Endothelial cell of umbilical vein (primary cell): ENCODE measurements at regions not wholly inside any gene's neighbourhood (a gene's known extent, or its start where the extent isn't known, plus 50 kb on each side); places are given as distances from the start of the nearest gene placed in this dataset.

Experiments
- BruUV-seq: library from RNA; stranded (reverse); fragments of 400-500 nt; replicated peaks from 2 replicates; lab custom pipeline; 2021; lab: Mats Ljungman, UMichigan
- CTCF ChIA-PET: fragments of 300-600, 350-600 bp; sonication (Branson Sonifier 250); formaldehyde crosslinking; loops from one replicate; lab custom pipeline; 2021; ENCODE audit warnings: antibody characterized with exemption, inconsistent platforms; lab: Charles Lee
- POLR2A ChIA-PET: fragments of 300-600, 350-600 bp; sonication (Branson Sonifier 250); formaldehyde crosslinking; loops from one replicate; lab custom pipeline; 2021; ENCODE audit warnings: antibody characterized with exemption, inconsistent platforms; lab: Charles Lee
- DNase-seq: peaks from one replicate; pipeline ENCODE4 v3.0.0-alpha.2; 2011; ENCODE audit warnings: low read depth, low spot score
- FAIRE-seq: peaks from 2 replicates; lab custom pipeline; 2011; peaks lifted over from hg19 to GRCh38; lab: Jason Lieb, UNC
- H2AFZ ChIP-seq: 2 replicates; pipeline ENCODE4 v1.6.0; 2012; ENCODE audit warnings: low read depth, low read length, control low read depth, inconsistent platforms
- H3K27ac ChIP-seq: 2 replicates; pipeline ENCODE4 v1.5.1; 2011; ENCODE audit warnings: low read depth, mild to moderate bottlenecking, control low read depth, low read length, moderate library complexity; ENCODE audit not compliant: insufficient read depth
- H3K27me3 ChIP-seq, 2 experiments: 2 replicates each; pipeline versions ENCODE4 v1.6.0 to v1.6.1; 2011; ENCODE audit warnings: low read length in 2 of 2, mixed read lengths in 1 of 2; ENCODE audit not compliant: control insufficient read depth in 2 of 2, insufficient read depth in 2 of 2
- H3K36me3 ChIP-seq, 2 experiments: 2 replicates in 1 of 2; 3 replicates in 1 of 2; pipeline ENCODE4 v1.5.1; 2011; ENCODE audit warnings: low read length in 2 of 2, mild to moderate bottlenecking in 1 of 2, moderate library complexity in 1 of 2; ENCODE audit not compliant: control insufficient read depth in 2 of 2, insufficient read depth in 2 of 2; ENCODE audit errors: extremely low read depth in 1 of 2
- H3K4me1 ChIP-seq: 3 replicates; pipeline ENCODE4 v1.5.1; 2011; ENCODE audit warnings: mild to moderate bottlenecking, low read length; ENCODE audit not compliant: control insufficient read depth, insufficient read depth; ENCODE audit errors: extremely low read depth
- H3K4me2 ChIP-seq: 2 replicates; pipeline ENCODE4 v1.6.1; 2011; ENCODE audit warnings: low read length, control low read depth, mixed read lengths; ENCODE audit not compliant: insufficient read depth
- H3K4me3 ChIP-seq, 3 experiments: fragments of 200-600 bp in 1 of 3; sonication (generic), shearing (Covaris generic) in 1 of 3; replicated peaks in 1 of 3; 2 replicates each; pipeline ENCODE4 v1.5.1; 2011 to 2016; ENCODE audit warnings: control low read depth in 3 of 3, low read length in 3 of 3, mild to moderate bottlenecking in 2 of 3, inconsistent platforms in 1 of 3, low read depth in 1 of 3, moderate library complexity in 1 of 3; ENCODE audit not compliant: insufficient read depth in 1 of 3
- H3K79me2 ChIP-seq: 2 replicates; pipeline ENCODE4 v1.6.0; 2012; ENCODE audit warnings: low read length, inconsistent platforms; ENCODE audit not compliant: control insufficient read depth, insufficient read depth
- H3K9ac ChIP-seq: replicated peaks from 2 replicates; pipeline ENCODE3; 2011; ENCODE audit warnings: low read length, control low read depth; ENCODE audit not compliant: insufficient read depth; ENCODE audit errors: extremely low read depth
- H3K9me1 ChIP-seq: replicated peaks from 3 replicates; pipeline ENCODE4 v1.6.0; 2011; ENCODE audit warnings: mild to moderate bottlenecking, low read length; ENCODE audit not compliant: control insufficient read depth, insufficient read depth; ENCODE audit errors: extremely low read depth
- H3K9me3 ChIP-seq: replicated peaks from 2 replicates; pipeline ENCODE4 v1.5.1; 2012; ENCODE audit warnings: low read length, inconsistent platforms; ENCODE audit not compliant: control insufficient read depth, insufficient read depth
- H4K20me1 ChIP-seq: replicated peaks from 2 replicates; pipeline ENCODE3; 2011; ENCODE audit warnings: mild to moderate bottlenecking, low read length; ENCODE audit not compliant: control insufficient read depth, insufficient read depth; ENCODE audit errors: extremely low read depth
- EZH2 ChIP-seq: IDR thresholded peaks from 2 replicates; pipeline ENCODE4 v1.6.1; 2012; ENCODE audit warnings: borderline replicate concordance, low read depth, mild to moderate bottlenecking, moderate library complexity, low read length, inconsistent platforms; ENCODE audit not compliant: severe bottlenecking
- FOS ChIP-seq: IDR thresholded peaks from 2 replicates; pipeline ENCODE4 v1.6.1; 2011; ENCODE audit warnings: mild to moderate bottlenecking, low read length, moderate library complexity, borderline replicate concordance; ENCODE audit not compliant: insufficient read depth
- GATA2 ChIP-seq: IDR thresholded peaks from 2 replicates; pipeline ENCODE4 v1.7.0; 2011; ENCODE audit warnings: low read depth, mild to moderate bottlenecking, moderate library complexity, mixed read lengths, low read length; ENCODE audit not compliant: insufficient read length, insufficient read depth
- JUN ChIP-seq: IDR thresholded peaks from 2 replicates; pipeline ENCODE4 v1.6.1; 2011; ENCODE audit warnings: borderline replicate concordance, low read depth; ENCODE audit not compliant: insufficient read length, insufficient read depth
- MYC ChIP-seq: IDR thresholded peaks from one replicate; pipeline ENCODE4 v1.6.1; 2011; ENCODE audit warnings: mild to moderate bottlenecking, low read depth, low read length
- POLR2AphosphoS5 ChIP-seq: IDR thresholded peaks from 2 replicates; pipeline ENCODE4 v1.6.1; 2012; ENCODE audit warnings: low read depth, mild to moderate bottlenecking, control low read depth, low read length, moderate library complexity; ENCODE audit not compliant: insufficient read depth
- dilution Hi-C: fragments of 300-500 bp; cut with MboI; formaldehyde crosslinking; loops from one replicate; pipeline ENCODE4 v1.15.0; 2019; ENCODE audit warnings: low sequenced_read_pairs; ENCODE audit not compliant: extremely low pct_ligation_motif_present
- intact Hi-C: fragments of 100-400 bp; cut with micrococcal nuclease; formaldehyde crosslinking; loops from one replicate; pipeline ENCODE4 v1.10.0; 2022
- TF ChIP-seq, protein P1 (sequence below): IDR thresholded peaks from 2 replicates; pipeline ENCODE4 v1.6.1; 2011; ENCODE audit not compliant: insufficient read depth, insufficient read length
- TF ChIP-seq, protein P2 (sequence below), 2 donors: IDR thresholded peaks; 1 replicate in 1 of 2; 2 replicates in 1 of 2; pipeline ENCODE4 v1.5.1; 2011; ENCODE audit warnings: low read length in 2 of 2, mild to moderate bottlenecking in 2 of 2, moderate library complexity in 2 of 2, control low read depth in 1 of 2, inconsistent platforms in 1 of 2, low read depth in 1 of 2; ENCODE audit not compliant: insufficient read depth in 1 of 2; ENCODE audit errors: extremely low read depth in 1 of 2

GRCh38 chr6:145525038-145525437 lies 210.3 kb downstream of the EPM2A start:
- Histone ChIP-seq H3K4me2 (no peak overlapping the region), H2AFZ (no peak overlapping the region), H3K9ac (no peak overlapping the region), H3K36me3 (no peaks in the 10 kb centered on the region), H4K20me1 (no peaks in the 10 kb centered on the region), H3K27me3 (no peaks in the 10 kb centered on the region), H3K79me2 (no peaks in the 10 kb centered on the region), H3K9me3 (no peaks in the 10 kb centered on the region), H3K9me1 (no peaks in the 10 kb centered on the region), H3K27ac (no peak overlapping the region), H3K4me1 (no peaks in the 10 kb centered on the region), H3K4me3 (no peak overlapping the region)
- ChIA-PET POLR2A (no interaction called here), CTCF (no interaction called here)
- TF ChIP-seq MYC (no peak), FOS (no peak), GATA2 (no peak), POLR2AphosphoS5 (no peak), EZH2 (no peak), JUN (no peak)
- TF ChIP-seq, protein P1, sequence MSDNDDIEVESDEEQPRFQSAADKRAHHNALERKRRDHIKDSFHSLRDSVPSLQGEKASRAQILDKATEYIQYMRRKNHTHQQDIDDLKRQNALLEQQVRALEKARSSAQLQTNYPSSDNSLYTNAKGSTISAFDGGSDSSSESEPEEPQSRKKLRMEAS = no peak
- TF ChIP-seq, protein P2, sequence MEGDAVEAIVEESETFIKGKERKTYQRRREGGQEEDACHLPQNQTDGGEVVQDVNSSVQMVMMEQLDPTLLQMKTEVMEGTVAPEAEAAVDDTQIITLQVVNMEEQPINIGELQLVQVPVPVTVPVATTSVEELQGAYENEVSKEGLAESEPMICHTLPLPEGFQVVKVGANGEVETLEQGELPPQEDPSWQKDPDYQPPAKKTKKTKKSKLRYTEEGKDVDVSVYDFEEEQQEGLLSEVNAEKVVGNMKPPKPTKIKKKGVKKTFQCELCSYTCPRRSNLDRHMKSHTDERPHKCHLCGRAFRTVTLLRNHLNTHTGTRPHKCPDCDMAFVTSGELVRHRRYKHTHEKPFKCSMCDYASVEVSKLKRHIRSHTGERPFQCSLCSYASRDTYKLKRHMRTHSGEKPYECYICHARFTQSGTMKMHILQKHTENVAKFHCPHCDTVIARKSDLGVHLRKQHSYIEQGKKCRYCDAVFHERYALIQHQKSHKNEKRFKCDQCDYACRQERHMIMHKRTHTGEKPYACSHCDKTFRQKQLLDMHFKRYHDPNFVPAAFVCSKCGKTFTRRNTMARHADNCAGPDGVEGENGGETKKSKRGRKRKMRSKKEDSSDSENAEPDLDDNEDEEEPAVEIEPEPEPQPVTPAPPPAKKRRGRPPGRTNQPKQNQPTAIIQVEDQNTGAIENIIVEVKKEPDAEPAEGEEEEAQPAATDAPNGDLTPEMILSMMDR (IDR thresholded peaks at IDR 0.05; ENCODE audit: extremely low read depth in 1 of 2, insufficient read depth in 1 of 2, low read depth in 1 of 2, low read length in 2 of 2) = no peak
- FAIRE-seq (no peak), DNase-seq (no peak)
- no TSS peak for BruUV-seq
- intact Hi-C loops = no loop called here
- dilution Hi-C loops = no loop called here
